HEK293 (cell line): ENCODE measurements at regions not wholly inside any gene's neighbourhood (a gene's known extent, or its start where the extent isn't known, plus 50 kb on each side); places are given as distances from the start of the nearest gene placed in this dataset.

ENCODE experiments used
- CTCF ChIA-PET: fragments of 350-600 bp; formaldehyde crosslinking; extraction: SDS; loops from one replicate; lab custom pipeline; 2021; ENCODE audit warnings: antibody characterized with exemption; lab: Yijun Ruan, JAX
- POLR2A ChIA-PET: fragments of 300-600 bp; formaldehyde crosslinking; extraction: SDS; loops from one replicate; lab custom pipeline; 2020; ENCODE audit warnings: antibody characterized with exemption, inconsistent platforms; lab: Yijun Ruan, JAX
- H3K27ac ChIP-seq: fragments of 200-500 bp; sonication (Bioruptor generic); 2 replicates; pipeline ENCODE4 v1.5.1; 2014; ENCODE audit warnings: low read depth, low read length, control low read depth, inconsistent platforms; ENCODE audit errors: extremely low read depth
- H3K36me3 ChIP-seq, 2 experiments: fragments of 200-500 bp in 1 of 2; sonication (Bioruptor generic) in 1 of 2; 1 replicate in 1 of 2; 2 replicates in 1 of 2; pipeline ENCODE4 v1.5.1; 2014 to 2017; ENCODE audit warnings: inconsistent platforms in 2 of 2, low read length in 2 of 2; ENCODE audit not compliant: control insufficient read depth in 2 of 2, insufficient read depth in 1 of 2
- H3K4me1 ChIP-seq: fragments of 200-500 bp; sonication (Bioruptor generic); 2 replicates; pipeline ENCODE4 v1.5.1; 2014; ENCODE audit warnings: mild to moderate bottlenecking, low read length, inconsistent platforms; ENCODE audit not compliant: control insufficient read depth, insufficient read depth
- H3K4me3 ChIP-seq: 2 replicates; pipeline ENCODE4 v1.5.1; 2011; ENCODE audit warnings: low read depth, mild to moderate bottlenecking, control low read depth, low read length, moderate library complexity
- H3K9me3 ChIP-seq: fragments of 200-500 bp; sonication (Bioruptor generic); 2 replicates; pipeline ENCODE4 v1.5.1; 2014; ENCODE audit warnings: low read depth, low read length, inconsistent platforms; ENCODE audit not compliant: control insufficient read depth, insufficient read depth
- ATF2 ChIP-seq: fragments of 450-650 bp; formaldehyde crosslinking; IDR thresholded peaks from 2 replicates; pipeline ENCODE4 v1.5.1; 2016; ENCODE audit warnings: missing biosample characterization, missing genetic modification characterization, low read depth
- ELK4 ChIP-seq: IDR thresholded peaks from 2 replicates; pipeline ENCODE4 v1.6.1; 2011; ENCODE audit warnings: mild to moderate bottlenecking, low read depth, low read length, borderline replicate concordance
- HIC1 ChIP-seq: fragments of 450-650 bp; formaldehyde crosslinking; IDR thresholded peaks from 2 replicates; pipeline ENCODE4 v1.5.1; 2016; ENCODE audit warnings: missing biosample characterization, missing genetic modification characterization
- HOXA7 ChIP-seq: sonication (generic); formaldehyde crosslinking; IDR thresholded peaks from 2 replicates; pipeline ENCODE4 v1.8.1; 2022; ENCODE audit warnings: missing genetic modification reagents, borderline replicate concordance
- PBX3 ChIP-seq: sonication (generic); formaldehyde crosslinking; IDR thresholded peaks from 2 replicates; pipeline ENCODE4 v1.8.1; 2022; ENCODE audit warnings: mild to moderate bottlenecking, moderate library complexity, missing genetic modification reagents
- PRDM4 ChIP-seq: fragments of 450-650 bp; formaldehyde crosslinking; IDR thresholded peaks from 2 replicates; pipeline ENCODE4 v1.5.1; 2017; ENCODE audit warnings: missing biosample characterization, missing genetic modification characterization
- RBAK ChIP-seq: fragments of 450-650 bp; formaldehyde crosslinking; IDR thresholded peaks from 2 replicates; pipeline ENCODE4 v1.5.1; 2016; ENCODE audit warnings: missing biosample characterization, missing genetic modification characterization
- REPIN1 ChIP-seq: fragments of 450-650 bp; formaldehyde crosslinking; IDR thresholded peaks from 2 replicates; pipeline ENCODE4 v1.5.1; 2017; ENCODE audit warnings: missing biosample characterization, missing genetic modification characterization, low read depth
- REST ChIP-seq: fragments of 450-650 bp; formaldehyde crosslinking; IDR thresholded peaks from 2 replicates; pipeline ENCODE4 v1.5.1; 2016; ENCODE audit warnings: missing biosample characterization, missing genetic modification characterization
- SCRT1 ChIP-seq: fragments of 450-650 bp; formaldehyde crosslinking; IDR thresholded peaks from 2 replicates; pipeline ENCODE4 v1.5.1; 2016; ENCODE audit warnings: missing biosample characterization, missing genetic modification characterization, borderline replicate concordance
- ZBTB17 ChIP-seq: fragments of 450-650 bp; formaldehyde crosslinking; IDR thresholded peaks from 2 replicates; pipeline ENCODE4 v1.5.1; 2016; ENCODE audit warnings: missing biosample characterization, missing genetic modification characterization
- ZEB2 ChIP-seq: fragments of 450-650 bp; formaldehyde crosslinking; IDR thresholded peaks from 2 replicates; pipeline ENCODE4 v1.5.1; 2016; ENCODE audit warnings: missing biosample characterization, missing genetic modification characterization
- ZNF148 ChIP-seq: fragments of 450-650 bp; formaldehyde crosslinking; IDR thresholded peaks from 2 replicates; pipeline ENCODE4 v1.5.0; 2017; ENCODE audit warnings: missing biosample characterization, missing genetic modification characterization, borderline replicate concordance
- ZNF2 ChIP-seq: fragments of 450-650 bp; formaldehyde crosslinking; IDR thresholded peaks from 2 replicates; pipeline ENCODE4 v1.5.1; 2016; ENCODE audit warnings: missing biosample characterization, missing genetic modification characterization
- ZNF600 ChIP-seq: fragments of 450-650 bp; formaldehyde crosslinking; IDR thresholded peaks from 2 replicates; pipeline ENCODE4 v1.5.1; 2016; ENCODE audit warnings: missing biosample characterization, missing genetic modification characterization
- ZNF621 ChIP-seq: fragments of 450-650 bp; formaldehyde crosslinking; IDR thresholded peaks from 2 replicates; pipeline ENCODE4 v1.5.1; 2017; ENCODE audit warnings: missing biosample characterization, missing genetic modification characterization
- ZNF660 ChIP-seq: fragments of 450-650 bp; IDR thresholded peaks from 2 replicates; pipeline ENCODE4 v1.5.1; 2018; ENCODE audit warnings: missing biosample characterization, mild to moderate bottlenecking, missing genetic modification characterization
- ZNF701 ChIP-seq: fragments of 450-650 bp; formaldehyde crosslinking; IDR thresholded peaks from 2 replicates; pipeline ENCODE4 v1.5.1; 2016; ENCODE audit warnings: missing biosample characterization, missing genetic modification characterization
- ZSCAN5A ChIP-seq: fragments of 450-650 bp; formaldehyde crosslinking; IDR thresholded peaks from 2 replicates; pipeline ENCODE4 v1.5.1; 2016; ENCODE audit warnings: missing biosample characterization, missing genetic modification characterization

- CTCF ChIA-PET: interaction anchor here (0.6 to 1.4 kb wide), 2 partner anchors 10 to 54 kb away, joined by 3 to 10 read pairs; no protein-coding TSS in a partner anchor
- Histone ChIP-seq H3K9me3 (no peaks in the 10 kb centered on the region), H3K4me1 (no peaks in the 10 kb centered on the region)
- no peak for TF ChIP-seq REPIN1
- TF ChIP-seq HOXA7 (CRISPR knock-in tag): no peak
- no peak for TF ChIP-seq ZSCAN5A (tag by site-specific recombination)
- no peak for TF ChIP-seq PBX3
- TF ChIP-seq ZEB2 (tag by site-specific recombination): no peak
- TF ChIP-seq ZBTB17 (tag by site-specific recombination): no peak
- no peak for TF ChIP-seq PRDM4 (tag by site-specific recombination)
- no peak for TF ChIP-seq ZNF600 (tag by site-specific recombination)
- TF ChIP-seq ZNF621 (tag by site-specific recombination): no peak
- TF ChIP-seq ATF2 (tag by site-specific recombination): no peak
- no peak for TF ChIP-seq HIC1
- no peak for TF ChIP-seq REST (tag by site-specific recombination)
- TF ChIP-seq ELK4: no peak
- TF ChIP-seq ZNF2 (tag by site-specific recombination): no peak
- no peak for TF ChIP-seq SCRT1 (tag by site-specific recombination)
- no peak for TF ChIP-seq ZNF660 (tag by site-specific recombination)
- no peak for TF ChIP-seq ZNF701 (tag by site-specific recombination)
- TF ChIP-seq ZNF148 (tag by site-specific recombination): no peak
- no peak for TF ChIP-seq RBAK
- TF ChIP-seq, all 188 proteins: peak for 0
- Histone ChIP-seq H3K36me3 (no peaks in the 10 kb centered on the region), H3K27ac (no peak overlapping the region), H3K4me3 (no peak overlapping the region)
- POLR2A ChIA-PET: no interaction called here
Measured at GRCh38 chr1:193754151-193754550, 567.7 kb upstream of the B3GALT2 start.
